Left lobe of liver (tissue), 2 donors: ENCODE measurements at regions not wholly inside any gene's neighbourhood (a gene's known extent, or its start where the extent isn't known, plus 50 kb on each side); places are given as distances from the start of the nearest gene placed in this dataset.

ENCODE experiments used
- ATAC-seq: fragments of 200-7000 bp; cut with Tn5 transposase; one replicate; pipeline ENCODE4 v1.9.1; 2020; ENCODE audit warnings: mild to moderate bottlenecking, moderate library complexity
- DNase-seq: peaks from one replicate; pipeline ENCODE4 v3.0.0-alpha.2; 2020; ENCODE audit warnings: low spot score
- donor health status: DM: no; HTN: no; CAD: no; lungs with moderate emphysema.
- donor health status: DM: no; HTN: yes; CAD: no.

DNA sequence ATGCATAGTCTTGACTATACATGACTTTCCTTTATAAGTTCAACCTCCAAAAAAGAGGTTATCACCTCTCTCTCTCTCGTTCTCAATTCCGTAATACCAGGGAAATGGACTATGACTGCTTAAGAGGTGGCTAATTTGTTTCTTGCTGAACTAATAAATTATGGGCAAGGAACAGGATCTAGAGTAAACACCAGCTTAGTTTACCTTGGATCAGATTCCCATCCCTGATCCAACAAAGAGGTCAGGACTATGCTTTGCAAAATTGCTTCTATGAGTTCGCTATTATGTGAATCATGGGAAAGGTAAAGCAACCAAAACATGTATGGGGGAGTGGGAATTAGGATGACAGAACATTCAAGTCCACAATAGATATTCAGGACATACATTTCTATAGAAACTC, 630.7 kb downstream of the HACE1 start:
- peak; percentile 91 for ATAC-seq
- no peak for DNase-seq

DNA sequence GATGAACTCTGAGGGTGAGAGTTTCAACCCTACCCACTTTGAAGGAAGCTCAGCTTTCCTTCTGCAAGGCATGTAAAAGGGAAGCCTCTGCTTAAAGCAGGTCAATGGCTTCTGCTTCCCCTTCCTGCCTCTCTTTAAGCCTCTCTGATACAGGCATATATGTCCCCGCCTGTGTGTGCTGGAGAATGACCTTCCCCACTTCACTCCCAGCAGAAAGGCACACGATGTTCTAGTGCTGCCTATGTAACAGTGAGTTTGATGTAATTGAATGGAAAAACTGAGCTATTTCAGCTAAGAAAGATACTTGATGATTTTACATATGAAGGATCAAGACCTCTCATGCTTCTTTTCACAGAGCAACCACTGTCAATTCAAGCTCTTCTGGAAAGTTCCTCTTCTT, 632.2 kb downstream of the HACE1 start:
- peak; percentile 31 for ATAC-seq
- no peak for DNase-seq

DNA sequence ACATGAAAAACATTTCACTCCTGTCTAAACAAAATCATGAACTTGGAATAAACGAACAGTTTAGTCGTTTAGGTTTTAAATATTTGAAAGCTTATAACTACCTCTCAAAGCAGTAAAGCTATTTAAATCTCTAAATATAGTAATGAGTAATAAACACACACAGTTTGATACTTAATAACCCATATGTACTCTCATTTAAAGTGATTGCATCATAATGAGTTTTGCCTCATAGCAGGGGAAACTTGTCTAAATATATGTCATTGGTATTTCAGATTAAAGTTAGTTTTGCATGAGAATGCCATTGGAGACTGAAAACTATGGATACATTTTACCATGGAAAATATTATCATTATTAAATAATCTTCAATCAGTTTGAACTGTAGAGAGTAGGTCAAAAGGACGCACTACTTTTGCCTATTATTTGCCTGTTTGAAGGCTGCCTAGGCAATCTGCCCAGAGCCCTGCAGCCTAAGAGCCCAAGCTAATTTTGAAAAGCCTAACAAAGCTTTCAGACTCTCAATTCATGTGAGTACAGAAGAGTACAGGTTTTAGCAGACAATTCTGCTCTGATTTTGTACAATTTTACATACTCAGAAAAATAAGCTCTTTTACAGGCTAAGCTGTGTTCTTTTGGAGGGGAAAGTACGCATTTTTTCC, 632.8 kb downstream of the HACE1 start:
- DNase-seq (peak; percentile 47), ATAC-seq (peak; percentile 81)

GRCh38 chr6:104218116-104218515, 641.6 kb downstream of the HACE1 start:
- DNase-seq (no peak), ATAC-seq (no peak)

- DNase-seq (no peak), ATAC-seq (no peak)
Measured at GRCh38 chr6:104214901-104215300, 644.8 kb downstream of the HACE1 start.

DNA sequence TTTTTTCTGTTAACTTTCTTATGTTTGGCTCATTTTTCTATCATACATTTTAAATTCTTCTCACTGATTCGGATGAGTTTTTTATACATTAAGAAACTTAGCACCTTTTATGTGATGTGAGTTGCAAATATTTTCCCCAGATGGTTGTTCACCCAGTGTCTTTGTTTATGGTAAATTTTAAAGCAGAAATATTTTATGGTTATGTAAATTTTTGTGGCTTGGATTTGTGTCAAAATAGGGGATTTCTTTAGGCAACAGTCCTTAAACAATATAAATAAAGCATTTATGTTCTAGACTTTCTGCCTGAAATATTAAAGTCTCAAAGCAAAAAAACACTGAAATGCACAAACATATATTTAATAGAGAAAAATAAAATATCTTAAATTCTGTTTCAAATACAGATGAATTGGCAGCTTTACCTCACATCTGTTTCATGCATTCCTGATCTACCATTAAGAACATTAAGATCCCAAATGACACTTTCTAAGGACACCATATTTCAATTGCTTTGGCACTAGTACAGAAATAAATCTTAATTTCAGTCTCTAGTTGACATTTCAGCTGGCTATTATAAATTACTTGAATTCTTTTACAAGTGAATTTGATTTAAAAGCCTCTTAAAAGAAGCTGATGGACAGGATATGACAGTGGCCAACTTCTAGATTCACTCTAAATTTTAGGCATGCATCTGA, 646.6 kb downstream of the HACE1 start:
- no peak for ATAC-seq
- no peak for DNase-seq

- DNase-seq, result no peak
- ATAC-seq, result no peak
Measured at GRCh38 chr6:104207635-104208034, 652.1 kb downstream of the HACE1 start.

DNA sequence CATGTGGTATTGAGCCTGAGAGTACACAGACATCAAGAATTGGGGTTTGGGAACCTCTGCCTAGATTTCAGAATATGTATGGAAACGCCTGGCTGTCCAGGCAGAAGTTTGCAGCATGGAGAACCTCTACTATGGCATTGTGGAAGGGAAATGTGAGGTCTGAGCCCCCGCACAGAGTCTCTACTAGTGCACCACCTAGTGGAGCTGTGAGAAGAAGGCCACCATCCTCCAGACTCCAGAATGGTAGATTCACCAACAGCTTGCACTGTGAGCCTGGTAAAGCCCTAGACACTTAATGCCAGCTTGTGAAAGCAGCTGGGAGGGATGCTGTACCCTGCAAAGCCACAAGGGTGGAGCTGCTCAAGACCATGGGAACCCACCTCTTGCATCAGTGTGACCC, 658.2 kb downstream of the HACE1 start:
- no peak for ATAC-seq
- DNase-seq, result no peak

DNA sequence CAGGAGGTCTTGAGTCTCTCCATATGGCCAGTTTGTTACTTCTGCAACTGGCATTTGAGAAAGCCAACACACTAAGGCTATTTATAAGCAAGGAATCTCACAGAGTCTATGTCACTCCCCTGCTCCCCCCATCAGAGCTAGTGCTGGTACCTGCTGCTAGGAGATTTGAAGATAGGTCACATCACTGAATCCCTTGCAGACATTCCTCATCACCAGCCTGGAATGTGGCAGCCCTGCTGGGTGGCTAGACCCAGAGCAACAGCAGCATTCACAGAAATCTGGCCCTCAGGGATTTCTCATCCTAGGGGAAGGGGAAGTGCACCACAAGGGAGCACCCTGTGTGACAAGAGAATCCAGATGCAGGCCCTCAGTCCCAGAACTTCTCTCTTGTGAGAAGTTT, 672.1 kb downstream of the HACE1 start:
- DNase-seq (no peak), ATAC-seq (no peak)

- ATAC-seq, result no peak
- DNase-seq, result no peak
Measured at GRCh38 chr6:104186831-104187230, 672.9 kb downstream of the HACE1 start.

DNA sequence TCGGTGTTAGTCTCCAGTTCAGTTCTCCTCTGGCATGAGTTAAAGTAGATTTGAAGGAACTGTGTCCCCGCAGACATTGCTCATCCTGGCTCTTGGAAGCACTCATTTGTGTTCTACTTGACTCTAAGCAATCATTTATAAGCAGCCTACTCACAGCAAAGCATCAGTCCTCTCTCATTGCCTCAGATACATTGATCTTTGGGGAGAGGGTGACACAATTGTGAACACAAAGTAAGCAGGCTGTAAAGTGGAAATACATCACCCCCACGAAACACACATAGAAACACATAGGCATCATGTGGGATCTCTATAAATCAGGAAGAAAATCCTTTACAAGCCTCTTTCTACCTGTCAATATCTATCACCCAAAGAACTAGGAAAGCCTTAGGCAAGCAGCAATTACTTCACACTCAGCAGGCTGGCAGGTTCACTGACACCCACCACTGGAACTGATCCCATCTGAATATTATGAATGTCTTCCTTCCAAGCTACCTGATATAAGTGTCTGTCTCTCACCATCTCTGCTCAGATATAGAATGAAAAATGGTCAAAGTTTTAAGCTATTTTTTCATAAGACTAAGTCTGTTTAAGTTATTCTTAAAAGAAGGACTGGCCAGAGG, 675.8 kb downstream of the HACE1 start:
- DNase-seq (no peak), ATAC-seq (no peak)

GRCh38 chr6:104182811-104183210, 676.9 kb downstream of the HACE1 start:
- ATAC-seq, result no peak
- DNase-seq, result no peak

DNA sequence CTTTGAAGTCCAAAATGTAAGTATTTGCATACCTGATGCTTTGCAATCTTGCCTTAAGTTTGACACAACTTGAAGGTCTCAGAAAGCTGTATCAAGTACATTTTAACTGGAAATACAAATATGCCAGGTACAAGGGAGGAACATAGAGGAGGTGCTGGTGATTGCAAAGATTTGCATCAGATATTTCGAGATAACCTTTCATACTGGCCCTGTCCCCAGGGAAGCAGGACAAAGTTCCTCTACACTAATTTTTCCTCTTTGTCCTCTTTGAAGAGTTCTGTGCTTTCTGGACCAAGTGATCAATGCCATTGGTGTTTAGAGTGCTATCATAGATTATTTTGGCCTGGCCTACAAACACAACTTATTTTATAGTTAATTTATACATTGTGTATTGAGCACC, 686.1 kb downstream of the HACE1 start:
- ATAC-seq (peak; percentile 84), DNase-seq (no peak)

DNA sequence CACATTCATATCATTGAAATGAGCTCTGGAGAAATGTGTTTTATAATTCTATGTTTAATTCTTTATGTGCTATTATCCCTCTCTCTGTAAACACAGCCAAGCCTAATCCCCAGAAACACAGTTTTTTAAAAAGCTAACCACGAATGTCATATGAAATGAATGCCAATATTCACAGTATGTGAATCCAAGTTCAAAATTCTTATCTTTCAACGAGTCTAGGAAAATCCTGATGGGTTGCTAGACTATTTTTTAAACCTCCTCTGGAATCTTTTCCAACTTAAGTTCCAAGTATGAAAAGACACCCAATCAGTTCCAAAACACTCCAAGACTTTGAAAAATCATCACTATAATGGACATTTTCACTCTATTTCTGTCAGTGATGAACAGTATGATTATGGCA, 689.3 kb downstream of the HACE1 start:
- ATAC-seq (no peak), DNase-seq (no peak)

DNA sequence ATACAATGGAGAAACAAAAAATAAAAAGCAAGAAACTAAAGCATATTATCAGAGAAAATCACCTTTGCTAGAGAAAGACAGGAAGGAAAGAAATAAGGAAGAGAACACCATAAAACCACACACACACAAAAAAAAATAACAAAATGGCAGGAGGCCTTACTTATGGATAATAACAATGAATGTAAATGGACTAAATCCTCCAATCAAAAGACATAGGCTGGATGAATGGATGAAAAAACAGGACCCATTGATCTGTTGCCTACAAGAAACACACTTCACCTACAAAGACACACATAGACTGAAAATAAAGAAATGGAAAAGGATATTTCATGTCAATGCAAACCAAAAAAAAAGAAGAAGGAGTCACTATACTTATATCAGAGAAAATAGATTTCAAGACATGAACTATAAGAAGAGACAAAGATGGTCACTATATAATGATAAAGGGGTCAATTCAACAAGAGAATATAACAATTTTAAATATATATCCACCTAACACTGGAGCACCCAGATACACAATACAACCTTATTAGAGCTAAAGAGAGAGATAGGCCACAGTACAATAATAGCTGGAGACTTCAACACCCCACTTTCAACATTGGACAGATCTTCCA, 693.6 kb downstream of the HACE1 start:
- ATAC-seq, result no peak

GRCh38 chr6:104162036-104162669, 697.6 kb downstream of the HACE1 start:
- ATAC-seq (no peak), DNase-seq (no peak)

More for the DNA sequence above, 693.6 kb downstream of the HACE1 start:
- no peak for DNase-seq

GRCh38 chr6:104159045-104159618, 700.6 kb downstream of the HACE1 start:
- no peak for DNase-seq

DNA sequence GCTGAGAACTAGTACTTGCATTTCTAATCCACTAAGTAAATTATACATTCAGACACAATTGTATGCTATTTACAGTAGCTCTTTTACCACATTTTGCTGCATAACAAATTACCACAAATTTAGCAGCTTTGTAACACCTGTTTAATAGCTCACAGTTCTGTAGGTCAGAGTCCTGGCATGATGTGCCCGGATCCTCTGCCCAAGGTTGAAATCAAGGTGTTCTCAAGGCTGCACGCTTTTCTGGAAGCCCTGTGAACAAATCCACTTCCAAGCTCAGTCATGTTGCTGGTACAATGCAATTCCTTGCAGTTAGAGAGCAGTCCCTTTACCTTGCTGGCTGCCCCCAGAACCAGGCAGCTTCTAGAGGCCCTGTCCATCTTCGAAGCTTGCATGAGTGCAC, 716.0 kb downstream of the HACE1 start:
- ATAC-seq, result no peak
- DNase-seq, result no peak

More at GRCh38 chr6:104159045-104159618, 700.6 kb downstream of the HACE1 start:
- no peak for ATAC-seq

GRCh38 chr6:104134876-104135275, 724.8 kb downstream of the HACE1 start:
- ATAC-seq, result no peak
- DNase-seq, result no peak

DNA sequence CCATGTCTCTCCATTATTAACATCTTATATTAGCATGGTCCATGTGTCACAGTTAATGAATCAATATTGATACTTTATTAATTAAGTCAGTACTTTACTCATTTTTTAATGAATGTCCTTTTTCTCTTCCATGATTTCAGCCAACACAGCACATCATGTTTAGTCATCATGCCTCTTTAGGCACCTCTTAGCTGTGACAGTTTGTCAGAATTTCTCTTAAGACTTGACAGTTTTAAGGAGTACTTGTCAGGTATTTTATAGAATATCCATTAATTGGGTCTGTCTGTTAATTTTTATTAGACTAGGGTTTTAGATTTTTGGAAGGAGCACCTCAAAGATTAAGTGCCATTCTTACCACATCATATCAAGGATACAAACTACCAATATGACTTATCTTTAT, 729.4 kb downstream of the HACE1 start:
- DNase-seq (no peak), ATAC-seq (no peak)
